ENCODE measurements at regions not wholly inside any gene's neighbourhood (a gene's known extent, or its start where the extent isn't known, plus 50 kb on each side); places are given as distances from the start of the nearest gene placed in this dataset.

- Histone ChIP-seq H2AFZ (ENCODE audit: low read length) (no peak overlapping the region), H3K9ac (ENCODE audit: insufficient read depth, low read length) (no peak overlapping the region), H3K27ac (ENCODE audit: insufficient read depth, low read length) (no peak overlapping the region), H3K79me2 (ENCODE audit: control insufficient read depth, insufficient read depth, low read length) (no peaks in the 10 kb centered on the region), H4K20me1 (ENCODE audit: control insufficient read depth, extremely low read depth, insufficient read depth, low read length) (no peaks in the 10 kb centered on the region), H3K4me3 (replicated peaks in 1 of 4; ENCODE audit: control extremely low read depth in 1 of 4, insufficient read depth in 1 of 4, low read depth in 3 of 4, low read length in 4 of 4) (no peak overlapping the region), H3K4me1 (ENCODE audit: control insufficient read depth, extremely low read depth, insufficient read depth, low read length) (no peaks in the 10 kb centered on the region), H3K36me3 (ENCODE audit: control insufficient read depth, insufficient read depth, low read length) (no peaks in the 10 kb centered on the region), H3K9me3 (ENCODE audit: control insufficient read depth, insufficient read depth, low read depth, low read length) (no peaks in the 10 kb centered on the region), H3K4me2 (ENCODE audit: extremely low read depth, insufficient read depth, low read length) (no peak overlapping the region), H3K27me3 (ENCODE audit: control insufficient read depth, insufficient read depth, low read length) (no peaks in the 10 kb centered on the region)
- DNase-seq (ENCODE audit: low read depth in 2 of 2), result no peak
- no peak for TF ChIP-seq CTCF (conservative IDR thresholded peaks at IDR 0.05 in 1 of 2, IDR thresholded peaks at IDR 0.05 in 1 of 2; ENCODE audit: low read depth in 1 of 2, low read length in 2 of 2)
- TF ChIP-seq EZH2 (IDR thresholded peaks at IDR 0.05; ENCODE audit: low read length, missing control alignments), result no peak
Observed at GRCh38 chr9:1745980-1746379, 269.2 kb upstream of the SMARCA2 start.

- no peaks in the 10 kb centered on the region for H3K27me3 ChIP-seq (ENCODE audit: control insufficient read depth, insufficient read depth, low read length)
- H4K20me1 ChIP-seq (ENCODE audit: control insufficient read depth, extremely low read depth, insufficient read depth, low read length), result no peaks in the 10 kb centered on the region
- H3K27ac ChIP-seq (ENCODE audit: insufficient read depth, low read length), result no peak overlapping the region
- H2AFZ ChIP-seq (ENCODE audit: low read length), result no peak overlapping the region
- no peaks in the 10 kb centered on the region for H3K36me3 ChIP-seq (ENCODE audit: control insufficient read depth, insufficient read depth, low read length)
- H3K4me3 ChIP-seq (replicated peaks in 1 of 4; ENCODE audit: control extremely low read depth in 1 of 4, insufficient read depth in 1 of 4, low read depth in 3 of 4, low read length in 4 of 4), result no peak overlapping the region
- no peak for DNase-seq (ENCODE audit: low read depth in 2 of 2)
- no peak overlapping the region for H3K9ac ChIP-seq (ENCODE audit: insufficient read depth, low read length)
- H3K4me2 ChIP-seq (ENCODE audit: extremely low read depth, insufficient read depth, low read length), result no peak overlapping the region
- H3K79me2 ChIP-seq (ENCODE audit: control insufficient read depth, insufficient read depth, low read length), result no peaks in the 10 kb centered on the region
- no peak for TF ChIP-seq CTCF (conservative IDR thresholded peaks at IDR 0.05 in 1 of 2, IDR thresholded peaks at IDR 0.05 in 1 of 2; ENCODE audit: low read depth in 1 of 2, low read length in 2 of 2)
- no peaks in the 10 kb centered on the region for H3K9me3 ChIP-seq (ENCODE audit: control insufficient read depth, insufficient read depth, low read depth, low read length)
- no peaks in the 10 kb centered on the region for H3K4me1 ChIP-seq (ENCODE audit: control insufficient read depth, extremely low read depth, insufficient read depth, low read length)
Observed at GRCh38 chr9:1747417-1747967, 267.7 kb upstream of the SMARCA2 start.

GRCh38 chr9:1748407-1748806 lies 266.7 kb upstream of the SMARCA2 start:
- H3K9me3 ChIP-seq (ENCODE audit: control insufficient read depth, insufficient read depth, low read depth, low read length), result no peaks in the 10 kb centered on the region
- no peak for TF ChIP-seq EZH2 (IDR thresholded peaks at IDR 0.05; ENCODE audit: low read length, missing control alignments)
- TF ChIP-seq CTCF (conservative IDR thresholded peaks at IDR 0.05 in 1 of 2, IDR thresholded peaks at IDR 0.05 in 1 of 2; ENCODE audit: low read depth in 1 of 2, low read length in 2 of 2), result no peak
- no peak overlapping the region for H3K27ac ChIP-seq (ENCODE audit: insufficient read depth, low read length)
- H3K9ac ChIP-seq (ENCODE audit: insufficient read depth, low read length), result no peak overlapping the region
- H3K27me3 ChIP-seq (ENCODE audit: control insufficient read depth, insufficient read depth, low read length), result no peaks in the 10 kb centered on the region
- no peaks in the 10 kb centered on the region for H4K20me1 ChIP-seq (ENCODE audit: control insufficient read depth, extremely low read depth, insufficient read depth, low read length)
- H3K4me3 ChIP-seq (replicated peaks in 1 of 4; ENCODE audit: control extremely low read depth in 1 of 4, insufficient read depth in 1 of 4, low read depth in 3 of 4, low read length in 4 of 4), result no peak overlapping the region
- DNase-seq (ENCODE audit: low read depth in 2 of 2), result no peak
- H3K36me3 ChIP-seq (ENCODE audit: control insufficient read depth, insufficient read depth, low read length), result no peaks in the 10 kb centered on the region
- no peaks in the 10 kb centered on the region for H3K79me2 ChIP-seq (ENCODE audit: control insufficient read depth, insufficient read depth, low read length)
- no peak overlapping the region for H2AFZ ChIP-seq (ENCODE audit: low read length)
- no peak overlapping the region for H3K4me2 ChIP-seq (ENCODE audit: extremely low read depth, insufficient read depth, low read length)
- H3K4me1 ChIP-seq (ENCODE audit: control insufficient read depth, extremely low read depth, insufficient read depth, low read length), result no peaks in the 10 kb centered on the region

Measured in fibroblast of lung (primary cell).